Dermis microvascular lymphatic vessel endothelial cell (primary cell): ENCODE measurements at regions not wholly inside any gene's neighbourhood (a gene's known extent, or its start where the extent isn't known, plus 50 kb on each side); places are given as distances from the start of the nearest gene placed in this dataset.
"Not testable (repeated sequence)": the region's sequence is repeated elsewhere in the genome, so short reads cannot be mapped to it uniquely, and the experiment has no call there.

Experiments
- DNase-seq, 2 donors: peaks; one replicate each; pipeline versions ENCODE4 v3.0.0 to v3.0.0-alpha.2; 2010; ENCODE audit warnings: low read depth in 2 of 2

- no peak for DNase-seq
These were observed 55.2 kb downstream of the GCC1 start for GRCh38 chr7:127530148-127530547.

- no peak for DNase-seq
These were observed 57.8 kb downstream of the GCC1 start for GRCh38 chr7:127527561-127527960.

DNA sequence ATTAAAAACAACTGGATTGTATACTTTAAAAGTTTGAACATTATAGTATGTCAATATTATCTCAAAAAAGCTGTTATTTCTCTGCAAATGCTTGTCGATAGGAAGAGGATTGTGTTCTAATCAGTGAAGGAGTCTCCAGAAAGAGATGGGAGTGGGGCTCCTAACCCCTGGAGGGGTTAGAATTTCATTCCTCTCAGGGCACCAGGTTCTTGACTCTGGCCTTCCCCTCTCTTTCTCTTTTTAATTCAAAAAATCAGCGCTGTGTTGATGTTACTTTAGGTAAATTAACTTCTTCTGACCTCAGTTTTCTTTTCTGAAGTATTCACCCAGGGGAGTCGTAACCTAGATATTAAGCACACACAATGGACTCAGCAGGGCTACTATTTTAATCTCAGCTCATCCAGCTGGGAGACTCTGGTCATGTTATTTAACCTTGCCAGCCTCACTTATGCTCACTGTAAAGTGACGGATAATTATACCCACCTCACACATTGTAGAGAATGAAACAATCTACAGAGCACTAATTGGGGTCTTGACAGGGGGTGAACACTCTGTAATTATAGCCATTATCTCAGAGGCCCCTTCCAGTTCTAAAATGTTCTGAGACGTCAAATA is 59.4 kb downstream of the GCC1 start:
- no peak for DNase-seq

- DNase-seq: no peak
These were observed 69.1 kb downstream of the GCC1 start for GRCh38 chr7:127516320-127516719.

- DNase-seq: peak; percentile 17 to 32
These were observed 70.9 kb downstream of the GCC1 start for GRCh38 chr7:127514499-127514898.

- no peak for DNase-seq
These were observed 72.1 kb downstream of the GCC1 start for GRCh38 chr7:127513311-127513710.

- DNase-seq: no peak
These were observed 72.7 kb downstream of the GCC1 start for GRCh38 chr7:127512663-127513062.

- peak; percentile 1 to 20 for DNase-seq
These were observed 80.7 kb downstream of the GCC1 start for GRCh38 chr7:127504715-127505114.

GRCh38 chr7:127501817-127502216 is 83.6 kb downstream of the GCC1 start:
- no peak for DNase-seq

- no peak for DNase-seq
These were observed 94.9 kb upstream of the ZNF800 start for GRCh38 chr7:127487381-127487780.

- peak in 1 of 2 donors; percentile 1 for DNase-seq
These were observed 94.1 kb upstream of the ZNF800 start for GRCh38 chr7:127486654-127487053.

- no peak for DNase-seq
These were observed 93.0 kb upstream of the ZNF800 start for GRCh38 chr7:127485482-127485881.

GRCh38 chr7:127484954-127485353 is 92.4 kb upstream of the ZNF800 start:
- no peak for DNase-seq

DNA sequence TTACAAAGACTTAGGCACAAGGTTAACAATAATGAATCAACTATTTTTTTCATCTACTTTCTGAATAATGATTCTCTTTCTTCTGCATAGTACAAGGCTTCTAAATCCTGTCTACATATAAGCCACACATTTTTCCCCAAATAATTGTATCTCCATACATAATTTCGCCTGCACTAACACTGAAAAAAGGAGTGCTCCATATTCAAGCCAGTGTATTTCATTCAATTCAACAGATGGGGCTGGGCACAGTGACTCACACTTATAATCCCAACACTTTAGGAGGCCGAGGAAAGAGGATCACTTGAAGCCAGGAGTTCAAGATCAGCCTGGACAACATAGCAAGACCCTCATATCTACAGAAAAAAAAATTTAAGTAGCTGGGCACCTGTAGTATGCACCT is 86.0 kb upstream of the ZNF800 start:
- DNase-seq: no peak

DNA sequence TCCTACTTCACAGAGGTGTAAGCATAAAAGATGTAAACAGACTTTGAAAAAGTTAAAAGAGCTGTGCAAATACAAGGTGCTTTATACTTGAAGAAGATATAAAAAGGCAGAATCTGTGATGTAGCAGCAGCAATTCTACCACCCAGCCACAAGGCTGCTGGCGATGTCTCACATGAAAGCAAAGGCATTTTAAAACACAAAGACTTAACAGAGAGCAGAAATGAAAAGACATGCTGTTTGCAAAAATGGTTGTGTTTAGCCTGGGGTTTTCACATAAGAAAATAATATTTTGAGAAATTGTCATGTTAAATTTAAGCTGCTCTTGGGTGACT is 85.5 kb upstream of the ZNF800 start:
- DNase-seq: no peak

DNA sequence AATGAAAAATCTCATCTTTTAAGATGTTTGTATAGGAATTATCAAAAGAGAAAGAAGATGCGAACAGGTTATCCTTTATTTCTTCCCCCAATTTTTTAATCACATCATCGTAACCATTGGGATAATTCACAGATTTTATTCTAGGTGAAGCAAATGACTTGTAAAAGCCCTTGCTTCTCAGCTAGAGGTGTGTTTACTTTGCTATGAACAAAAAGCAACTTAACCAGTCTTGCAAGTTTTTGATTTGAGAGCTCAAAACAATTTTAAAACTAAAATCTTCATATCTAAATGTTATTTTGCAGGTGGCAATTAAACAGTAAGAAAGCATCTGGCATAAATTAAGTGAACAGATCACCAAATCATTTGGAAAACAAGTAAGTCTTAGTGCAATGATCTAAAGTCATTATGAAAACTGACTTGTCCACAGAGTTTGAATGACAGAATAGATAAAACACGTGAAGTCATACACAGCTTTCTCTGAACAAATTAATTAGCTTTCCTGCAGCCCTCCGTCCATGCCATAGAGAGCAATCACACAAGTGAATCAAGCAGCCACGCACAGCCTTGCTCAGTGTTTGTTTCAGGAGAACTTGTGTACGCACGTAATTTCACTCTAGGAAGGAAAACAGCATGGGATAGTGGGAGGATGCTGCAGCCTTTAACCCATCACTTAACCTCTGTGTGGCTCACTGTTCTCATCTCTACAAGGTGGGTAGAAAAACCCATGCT is 85.0 kb upstream of the ZNF800 start:
- no peak for DNase-seq

- no peak for DNase-seq
These were observed 84.1 kb upstream of the ZNF800 start for GRCh38 chr7:127476618-127477017.

- DNase-seq: peak in 1 of 2 donors; percentile 3
These were observed 81.9 kb upstream of the ZNF800 start for GRCh38 chr7:127474457-127474856.

- no peak for DNase-seq
These were observed 80.9 kb upstream of the ZNF800 start for GRCh38 chr7:127473409-127473808.

DNA sequence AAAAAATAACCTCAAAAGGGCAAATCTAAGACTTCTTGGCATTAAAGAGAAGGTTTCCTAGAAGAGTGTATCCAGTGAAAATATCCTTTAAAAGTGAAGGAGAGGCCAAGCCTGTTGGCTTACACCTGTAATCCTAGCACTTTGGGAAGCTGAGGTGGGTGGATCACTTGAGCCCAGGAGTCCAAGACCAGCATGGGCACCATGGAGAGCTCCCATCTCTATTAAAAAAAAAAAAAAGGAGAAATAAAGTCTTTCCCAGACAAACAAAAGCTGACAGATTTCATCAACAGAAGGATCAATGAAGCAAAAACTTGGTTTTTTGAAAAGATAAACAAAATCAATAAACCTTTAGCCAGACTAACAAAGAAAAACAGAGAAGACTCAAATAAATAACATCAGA is 67.6 kb upstream of the ZNF800 start:
- no peak for DNase-seq

DNA sequence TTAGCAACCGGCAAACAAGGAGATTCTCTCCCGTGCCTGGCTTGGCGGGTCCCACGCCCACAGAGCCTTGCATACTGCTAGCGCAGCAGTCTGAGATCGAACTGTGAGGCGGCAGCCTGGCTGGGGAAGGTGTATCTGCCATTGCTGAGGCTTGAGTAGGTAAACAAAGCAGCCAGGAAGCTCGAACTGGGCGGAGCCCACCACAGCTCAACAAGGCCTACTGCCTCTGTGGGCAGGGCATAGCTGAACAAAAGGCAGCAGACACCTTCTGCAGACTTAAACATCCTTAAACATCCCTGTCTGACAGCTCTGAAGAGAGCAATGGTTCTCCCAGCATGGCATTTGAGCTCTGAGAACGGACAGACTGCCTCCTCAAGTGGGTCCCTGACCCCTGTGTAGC is 58.8 kb upstream of the ZNF800 start:
- DNase-seq: not testable (repeated sequence)

GRCh38 chr7:127448566-127448965 is 56.1 kb upstream of the ZNF800 start:
- DNase-seq: no peak

- peak; percentile 11 to 60 for DNase-seq
These were observed 54.9 kb upstream of the ZNF800 start for GRCh38 chr7:127447326-127447945.
